Panc1 (cell line): ENCODE measurements at regions not wholly inside any gene's neighbourhood (a gene's known extent, or its start where the extent isn't known, plus 50 kb on each side); places are given as distances from the start of the nearest gene placed in this dataset.

ENCODE experiments used
- ATAC-seq: fragments of 200-7000 bp; cut with Tn5 transposase; 2 replicates; pipeline ENCODE4 v1.9.1; 2020; ENCODE audit warnings: mild to moderate bottlenecking, moderate library complexity
- BruUV-seq: library from RNA; stranded (reverse); fragments of 400-500 nt; replicated peaks from 2 replicates; lab custom pipeline; 2021; lab: Mats Ljungman, UMichigan
- CTCF ChIA-PET: fragments of 300-600 bp; sonication (Branson Sonifier 250); formaldehyde crosslinking; loops from one replicate; lab custom pipeline; 2022; ENCODE audit warnings: antibody characterized with exemption; lab: Charles Lee
- POLR2A ChIA-PET: fragments of 300-600 bp; sonication (Branson Sonifier 250); formaldehyde crosslinking; loops from one replicate; lab custom pipeline; 2022; ENCODE audit warnings: antibody characterized with exemption; lab: Charles Lee
- DNase-seq: peaks from one replicate; pipeline ENCODE4 v3.0.0-alpha.2; 2010; ENCODE audit warnings: low read depth, low spot score
- H3K27ac ChIP-seq: 2 replicates; pipeline ENCODE4 v1.5.1; 2011; ENCODE audit warnings: mild to moderate bottlenecking, low read length, inconsistent platforms
- H3K27me3 ChIP-seq: fragments of 200-500 bp; sonication (Bioruptor generic); 2 replicates; pipeline ENCODE4 v1.6.0; 2014; ENCODE audit warnings: low read length, inconsistent platforms; ENCODE audit not compliant: control insufficient read depth, insufficient read depth
- H3K36me3 ChIP-seq: fragments of 200-500 bp; sonication (Bioruptor generic); 2 replicates; pipeline ENCODE4 v1.5.1; 2014; ENCODE audit warnings: inconsistent platforms, mild to moderate bottlenecking, low read length, moderate library complexity; ENCODE audit not compliant: control insufficient read depth, insufficient read depth
- H3K4me1 ChIP-seq: 2 replicates; pipeline ENCODE4 v1.5.1; 2011; ENCODE audit warnings: inconsistent platforms, mild to moderate bottlenecking, low read length, moderate library complexity; ENCODE audit not compliant: control insufficient read depth, insufficient read depth
- H3K4me3 ChIP-seq, 2 experiments: 2 replicates each; pipeline ENCODE4 v1.5.1; 2011 to 2012; ENCODE audit warnings: low read depth in 2 of 2, low read length in 2 of 2, mild to moderate bottlenecking in 2 of 2, inconsistent platforms in 1 of 2, moderate library complexity in 1 of 2
- H3K9me3 ChIP-seq: fragments of 200-500 bp; sonication (Bioruptor generic); 2 replicates; pipeline ENCODE4 v1.5.1; 2014; ENCODE audit warnings: low read depth, mild to moderate bottlenecking, inconsistent platforms, low read length, moderate library complexity; ENCODE audit not compliant: control insufficient read depth, insufficient read depth
- CTCF ChIP-seq: fragments of 450-650 bp; IDR thresholded peaks from 2 replicates; pipeline ENCODE4 v1.5.1; 2017; ENCODE audit warnings: mild to moderate bottlenecking
- POLR2AphosphoS5 ChIP-seq: IDR thresholded peaks from 2 replicates; pipeline ENCODE4 v1.6.1; 2012; ENCODE audit warnings: mild to moderate bottlenecking, low read depth, low read length, moderate library complexity
- SIN3A ChIP-seq: IDR thresholded peaks from 2 replicates; pipeline ENCODE4 v1.6.1; 2012; ENCODE audit warnings: low read depth, mild to moderate bottlenecking, low read length, moderate library complexity, borderline replicate concordance; ENCODE audit not compliant: insufficient read depth
- TCF7L2 ChIP-seq: IDR thresholded peaks from 2 replicates; pipeline ENCODE4 v1.6.1; 2011; ENCODE audit warnings: mild to moderate bottlenecking, low read depth, low read length, inconsistent platforms
- in situ Hi-C: cut with HindIII; loops from 2 replicates; pipeline ENCODE4 v1.10.0; 2016; ENCODE audit warnings: low sequenced_read_pairs, low pct_unique_long_range_greater_than_20kb
- intact Hi-C: fragments of 100-400 bp; cut with micrococcal nuclease; formaldehyde crosslinking; loops from one replicate; pipeline ENCODE4 v1.10.0; 2022; ENCODE audit not compliant: unreplicated experiment
- TF ChIP-seq, protein P1 (sequence below), 2 experiments: IDR thresholded peaks; 2 replicates each; pipeline ENCODE4 v1.6.1; 2011 to 2012; ENCODE audit warnings: low read depth in 2 of 2, control low read depth in 1 of 2, low read length in 1 of 2, mild to moderate bottlenecking in 1 of 2, moderate library complexity in 1 of 2; ENCODE audit not compliant: insufficient read depth in 1 of 2

DNA sequence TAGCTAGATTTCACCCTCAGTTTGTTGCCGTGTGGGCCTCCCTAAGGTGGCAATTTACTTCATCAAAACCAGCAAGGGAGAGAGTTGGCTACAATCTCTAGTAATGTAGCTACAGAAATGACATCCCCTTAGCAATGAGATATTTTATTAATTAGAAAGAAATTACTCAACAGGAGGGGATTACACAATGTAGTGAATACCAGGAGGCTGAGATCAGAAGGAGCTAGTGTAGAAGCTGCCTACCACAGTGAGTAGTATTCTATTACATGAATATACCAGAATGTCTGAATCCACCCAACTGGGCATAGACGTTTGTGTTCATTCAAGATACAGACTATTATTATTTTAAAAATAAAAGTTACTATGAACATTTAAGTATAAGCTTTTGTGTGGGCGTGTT, 868.2 kb upstream of the CXADR start:
- DNase-seq (no peak), ATAC-seq (no peak)
- POLR2A ChIA-PET: no interaction called here
- BruUV-seq: no TSS peak
- no peak overlapping the region for H3K27ac ChIP-seq
- in situ Hi-C loops: no loop called here
- no peak overlapping the region for H3K4me3 ChIP-seq
- TF ChIP-seq CTCF: no peak
- no peak for TF ChIP-seq POLR2AphosphoS5
- TF ChIP-seq, protein P1, sequence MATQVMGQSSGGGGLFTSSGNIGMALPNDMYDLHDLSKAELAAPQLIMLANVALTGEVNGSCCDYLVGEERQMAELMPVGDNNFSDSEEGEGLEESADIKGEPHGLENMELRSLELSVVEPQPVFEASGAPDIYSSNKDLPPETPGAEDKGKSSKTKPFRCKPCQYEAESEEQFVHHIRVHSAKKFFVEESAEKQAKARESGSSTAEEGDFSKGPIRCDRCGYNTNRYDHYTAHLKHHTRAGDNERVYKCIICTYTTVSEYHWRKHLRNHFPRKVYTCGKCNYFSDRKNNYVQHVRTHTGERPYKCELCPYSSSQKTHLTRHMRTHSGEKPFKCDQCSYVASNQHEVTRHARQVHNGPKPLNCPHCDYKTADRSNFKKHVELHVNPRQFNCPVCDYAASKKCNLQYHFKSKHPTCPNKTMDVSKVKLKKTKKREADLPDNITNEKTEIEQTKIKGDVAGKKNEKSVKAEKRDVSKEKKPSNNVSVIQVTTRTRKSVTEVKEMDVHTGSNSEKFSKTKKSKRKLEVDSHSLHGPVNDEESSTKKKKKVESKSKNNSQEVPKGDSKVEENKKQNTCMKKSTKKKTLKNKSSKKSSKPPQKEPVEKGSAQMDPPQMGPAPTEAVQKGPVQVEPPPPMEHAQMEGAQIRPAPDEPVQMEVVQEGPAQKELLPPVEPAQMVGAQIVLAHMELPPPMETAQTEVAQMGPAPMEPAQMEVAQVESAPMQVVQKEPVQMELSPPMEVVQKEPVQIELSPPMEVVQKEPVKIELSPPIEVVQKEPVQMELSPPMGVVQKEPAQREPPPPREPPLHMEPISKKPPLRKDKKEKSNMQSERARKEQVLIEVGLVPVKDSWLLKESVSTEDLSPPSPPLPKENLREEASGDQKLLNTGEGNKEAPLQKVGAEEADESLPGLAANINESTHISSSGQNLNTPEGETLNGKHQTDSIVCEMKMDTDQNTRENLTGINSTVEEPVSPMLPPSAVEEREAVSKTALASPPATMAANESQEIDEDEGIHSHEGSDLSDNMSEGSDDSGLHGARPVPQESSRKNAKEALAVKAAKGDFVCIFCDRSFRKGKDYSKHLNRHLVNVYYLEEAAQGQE (IDR thresholded peaks at IDR 0.05; ENCODE audit: insufficient read depth in 1 of 2, low read depth in 2 of 2, low read length in 1 of 2): no peak
- no peak for TF ChIP-seq SIN3A
- TF ChIP-seq TCF7L2: no peak
- intact Hi-C loops: no loop called here
- no peaks in the 10 kb centered on the region for H3K9me3 ChIP-seq
- H3K36me3 ChIP-seq: no peaks in the 10 kb centered on the region
- no peaks in the 10 kb centered on the region for H3K27me3 ChIP-seq
- CTCF ChIA-PET: no interaction called here
- no peaks in the 10 kb centered on the region for H3K4me1 ChIP-seq

DNA sequence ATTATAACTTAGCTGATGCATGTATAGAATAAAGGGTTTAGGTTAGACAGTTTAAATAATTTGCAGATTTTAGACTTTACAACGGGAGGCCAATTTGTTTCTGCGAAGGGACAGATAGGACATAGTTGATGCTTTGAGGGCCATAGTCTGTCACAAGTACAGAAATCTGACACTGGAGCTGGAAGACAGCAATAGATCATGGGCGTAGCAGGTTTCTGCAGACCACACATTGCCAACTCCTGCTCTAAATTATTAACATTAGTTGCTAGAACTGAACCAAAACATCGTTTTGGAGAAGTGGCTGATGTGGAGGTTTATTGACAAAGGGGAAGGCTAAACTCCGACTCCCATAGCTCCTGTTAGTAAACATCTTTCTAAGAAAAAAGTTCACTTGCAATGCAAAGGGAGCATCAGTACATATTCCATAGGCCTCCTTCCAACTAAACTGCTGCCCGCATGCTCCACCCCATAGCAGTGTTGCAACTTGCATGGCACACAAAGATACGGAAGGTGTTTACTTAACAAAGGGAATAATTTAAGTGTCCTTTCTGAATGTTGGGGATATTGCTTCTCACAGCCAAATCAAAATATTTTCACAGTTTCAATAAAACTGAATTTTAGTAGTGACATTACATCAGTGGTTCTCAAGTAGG, 862.0 kb upstream of the CXADR start:
- ChIA-PET CTCF (no interaction called here), POLR2A (no interaction called here)
- no peak for TF ChIP-seq SIN3A
- TF ChIP-seq, protein P1 (IDR thresholded peaks at IDR 0.05; ENCODE audit: insufficient read depth in 1 of 2, low read depth in 2 of 2, low read length in 1 of 2): no peak
- no peak for TF ChIP-seq TCF7L2
- TF ChIP-seq POLR2AphosphoS5: no peak
- TF ChIP-seq CTCF: no peak
- Histone ChIP-seq H3K9me3 (no peaks in the 10 kb centered on the region), H3K36me3 (no peaks in the 10 kb centered on the region), H3K27me3 (no peaks in the 10 kb centered on the region), H3K4me3 (no peak overlapping the region), H3K27ac (no peak overlapping the region), H3K4me1 (no peaks in the 10 kb centered on the region)
- intact Hi-C loops: no loop called here
- in situ Hi-C loops: no loop called here
- ATAC-seq: no peak
- DNase-seq: no peak
- no TSS peak for BruUV-seq
